Chondrocyte (in vitro differentiated cells): ENCODE measurements at regions not wholly inside any gene's neighbourhood (a gene's known extent, or its start where the extent isn't known, plus 50 kb on each side); places are given as distances from the start of the nearest gene placed in this dataset.

ENCODE experiments used
- DNase-seq: peaks from one replicate; pipeline ENCODE4 v3.0.0; 2021; ENCODE audit warnings: mixed read lengths, low spot score
- H3K27ac Mint-ChIP-seq: one replicate; pipeline ENCODE4 v1.8.0; 2021; ENCODE audit warnings: mild to moderate bottlenecking, moderate library complexity, mixed read lengths; ENCODE audit not compliant: unreplicated experiment
- H3K27me3 Mint-ChIP-seq: 2 replicates; pipeline ENCODE4 v1.8.0; 2021; ENCODE audit warnings: low read depth, mixed read lengths
- H3K36me3 Mint-ChIP-seq: 2 replicates; pipeline ENCODE4 v1.8.0; 2021; ENCODE audit warnings: low read depth, mixed read lengths
- H3K4me1 Mint-ChIP-seq: 2 replicates; pipeline ENCODE4 v1.8.0; 2021; ENCODE audit warnings: low read depth, mild to moderate bottlenecking, mixed read lengths
- H3K4me3 Mint-ChIP-seq: one replicate; pipeline ENCODE4 v1.8.0; 2021; ENCODE audit warnings: mild to moderate bottlenecking, moderate library complexity, mixed read lengths; ENCODE audit not compliant: unreplicated experiment
- H3K9me3 Mint-ChIP-seq: 2 replicates; pipeline ENCODE4 v1.8.0; 2021; ENCODE audit warnings: low read depth, mixed read lengths
- CTCF ChIP-seq: fragments of 200-600 bp; sonication (generic); IDR thresholded peaks from 2 replicates; pipeline ENCODE4 v1.5.0; 2021; ENCODE audit warnings: antibody characterized with exemption, mild to moderate bottlenecking, moderate library complexity

- H3K4me3 Mint-ChIP-seq, result no peak overlapping the region
- no peak overlapping the region for H3K27ac Mint-ChIP-seq
- H3K36me3 Mint-ChIP-seq, result no peaks in the 10 kb centered on the region
- H3K4me1 Mint-ChIP-seq, result peaks cover 58% of the 10 kb centered on the region
- TF ChIP-seq CTCF, result no peak
- DNase-seq, result no peak
- no peaks in the 10 kb centered on the region for H3K27me3 Mint-ChIP-seq
- no peaks in the 10 kb centered on the region for H3K9me3 Mint-ChIP-seq
These were observed 54.5 kb upstream of the EVL start for GRCh38 chr14:100010679-100011078.

GRCh38 chr14:100011628-100012325 is 53.4 kb upstream of the EVL start:
- no peak overlapping the region for H3K27ac Mint-ChIP-seq
- no peak for TF ChIP-seq CTCF
- peaks cover 59% of the 10 kb centered on the region for H3K4me1 Mint-ChIP-seq
- DNase-seq, result no peak
- H3K9me3 Mint-ChIP-seq, result no peaks in the 10 kb centered on the region
- no peak overlapping the region for H3K4me3 Mint-ChIP-seq
- no peaks in the 10 kb centered on the region for H3K36me3 Mint-ChIP-seq
- H3K27me3 Mint-ChIP-seq, result no peaks in the 10 kb centered on the region

- Mint-ChIP-seq H3K4me3 (no peak overlapping the region), H3K4me1 (peaks cover 61% of the 10 kb centered on the region), H3K27me3 (no peaks in the 10 kb centered on the region), H3K9me3 (no peaks in the 10 kb centered on the region), H3K27ac (peak overlapping the region; percentile 36), H3K36me3 (no peaks in the 10 kb centered on the region)
- DNase-seq, result no peak
- TF ChIP-seq CTCF, result no peak
These were observed 52.5 kb upstream of the EVL start for GRCh38 chr14:100012478-100013327.

DNA sequence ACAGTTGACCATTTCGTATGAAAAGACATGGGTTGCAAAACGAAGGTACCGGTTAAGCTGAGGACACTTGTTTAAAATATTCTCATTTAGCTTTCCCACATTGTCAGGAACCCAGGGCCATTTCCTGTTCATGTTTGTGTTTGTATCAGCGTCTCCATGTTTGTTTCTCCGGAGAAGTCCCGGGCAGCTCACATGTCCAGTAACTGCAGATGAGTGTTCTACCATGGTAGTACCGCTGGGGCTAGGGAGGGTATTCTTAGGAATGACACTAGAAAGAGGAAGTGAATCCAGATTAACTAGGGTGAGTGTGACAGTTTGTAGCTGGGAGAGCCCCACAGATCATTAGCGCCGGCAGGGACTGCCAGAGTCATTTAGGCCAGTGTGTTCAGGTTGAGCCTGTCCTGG is 50.0 kb upstream of the EVL start:
- no peaks in the 10 kb centered on the region for H3K27me3 Mint-ChIP-seq
- no peak overlapping the region for H3K27ac Mint-ChIP-seq
- H3K4me3 Mint-ChIP-seq, result no peak overlapping the region
- H3K4me1 Mint-ChIP-seq, result peaks cover 65% of the 10 kb centered on the region
- no peaks in the 10 kb centered on the region for H3K9me3 Mint-ChIP-seq
- H3K36me3 Mint-ChIP-seq, result no peaks in the 10 kb centered on the region
- no peak for TF ChIP-seq CTCF
- no peak for DNase-seq
